Neuronal stem cell (in vitro differentiated cells): ENCODE measurements at regions not wholly inside any gene's neighbourhood (a gene's known extent, or its start where the extent isn't known, plus 50 kb on each side); places are given as distances from the start of the nearest gene placed in this dataset.
A peak's percentile ranks its signal among the peaks of the same experiment; 100 is the strongest.

Source experiments
- DNase-seq: peaks from one replicate; pipeline ENCODE4 v3.0.0-alpha.2; 2013; ENCODE audit warnings: low spot score
- H2AFZ ChIP-seq: one replicate; pipeline ENCODE4 v1.6.1; 2013; ENCODE audit warnings: mild to moderate bottlenecking, low read length, inconsistent platforms
- H2AK5ac ChIP-seq: 2 replicates; pipeline ENCODE4 v1.6.1; 2013; ENCODE audit warnings: low read depth, mild to moderate bottlenecking, inconsistent platforms, low read length, moderate library complexity, mixed read lengths
- H2BK120ac ChIP-seq: 2 replicates; pipeline ENCODE4 v1.6.1; 2013; ENCODE audit warnings: low read depth, mild to moderate bottlenecking, inconsistent platforms, low read length, moderate library complexity, mixed read lengths
- H2BK12ac ChIP-seq: one replicate; pipeline ENCODE4 v1.6.1; 2013; ENCODE audit warnings: low read length, inconsistent platforms
- H2BK15ac ChIP-seq: 2 replicates; pipeline ENCODE4 v1.6.1; 2013; ENCODE audit warnings: mild to moderate bottlenecking, low read length, inconsistent platforms, mixed read lengths
- H2BK5ac ChIP-seq: one replicate; pipeline ENCODE4 v1.6.1; 2013; ENCODE audit warnings: inconsistent platforms, mild to moderate bottlenecking, low read length, moderate library complexity
- H3K14ac ChIP-seq: one replicate; pipeline ENCODE4 v1.6.1; 2013; ENCODE audit warnings: low read length, inconsistent platforms
- H3K18ac ChIP-seq: 2 replicates; pipeline ENCODE4 v1.6.1; 2013; ENCODE audit warnings: low read length, inconsistent platforms
- H3K23ac ChIP-seq: 2 replicates; pipeline ENCODE4 v1.6.1; 2013; ENCODE audit warnings: low read depth, mild to moderate bottlenecking, mixed read lengths, low read length, inconsistent platforms; ENCODE audit not compliant: poor library complexity
- H3K27ac ChIP-seq: replicated peaks from 3 replicates; pipeline ENCODE4 v1.5.1; 2013; ENCODE audit warnings: low read length, inconsistent platforms
- H3K27me3 ChIP-seq, 3 experiments: 2 replicates each; pipeline ENCODE4 v1.6.1; 2013; ENCODE audit warnings: low read length in 3 of 3, mild to moderate bottlenecking in 2 of 3, inconsistent platforms in 1 of 3, low read depth in 1 of 3, mixed read lengths in 1 of 3, moderate library complexity in 1 of 3; ENCODE audit not compliant: control insufficient read depth in 3 of 3, insufficient read depth in 3 of 3
- H3K36me3 ChIP-seq, 2 donors: replicated peaks in 1 of 2; 2 replicates each; pipeline ENCODE4 v1.6.1; 2013; ENCODE audit warnings: low read length in 2 of 2; ENCODE audit not compliant: control insufficient read depth in 2 of 2, insufficient read depth in 2 of 2
- H3K4ac ChIP-seq: 2 replicates; pipeline ENCODE4 v1.6.1; 2013; ENCODE audit warnings: inconsistent platforms, mild to moderate bottlenecking, low read length, moderate library complexity
- H3K4me1 ChIP-seq, 2 donors: 1 replicate in 1 of 2; 2 replicates in 1 of 2; pipeline ENCODE4 v1.6.1; 2013; ENCODE audit warnings: low read length in 2 of 2, low read depth in 1 of 2; ENCODE audit not compliant: control insufficient read depth in 2 of 2, insufficient read depth in 1 of 2
- H3K4me2 ChIP-seq: one replicate; pipeline ENCODE4 v1.6.1; 2013; ENCODE audit warnings: mild to moderate bottlenecking, low read length, inconsistent platforms; ENCODE audit not compliant: insufficient read depth, poor library complexity, severe bottlenecking
- H3K4me3 ChIP-seq, 2 donors: 2 replicates each; pipeline ENCODE4 v1.5.1; 2013; ENCODE audit warnings: low read length in 2 of 2, mild to moderate bottlenecking in 2 of 2, inconsistent platforms in 1 of 2, moderate library complexity in 1 of 2
- H3K79me1 ChIP-seq: one replicate; pipeline ENCODE4 v1.6.1; 2013; ENCODE audit warnings: low read depth, mild to moderate bottlenecking, inconsistent platforms, low read length, moderate library complexity
- H3K9ac ChIP-seq: one replicate; pipeline ENCODE4 v1.6.1; 2013; ENCODE audit warnings: mild to moderate bottlenecking, low read depth, low read length, inconsistent platforms; ENCODE audit not compliant: poor library complexity
- H3K9me3 ChIP-seq, 2 donors: replicated peaks in 1 of 2; 2 replicates each; pipeline versions ENCODE3 to v1.6.1; 2013; ENCODE audit warnings: low read length in 2 of 2, mild to moderate bottlenecking in 2 of 2, inconsistent platforms in 1 of 2, low read depth in 1 of 2, mixed read lengths in 1 of 2, moderate library complexity in 1 of 2; ENCODE audit not compliant: control insufficient read depth in 2 of 2, insufficient read depth in 1 of 2
- H4K8ac ChIP-seq: one replicate; pipeline ENCODE4 v1.6.1; 2013; ENCODE audit warnings: low read depth, mild to moderate bottlenecking, inconsistent platforms, low read length, moderate library complexity
- H4K91ac ChIP-seq: one replicate; pipeline ENCODE4 v1.6.1; 2013; ENCODE audit warnings: low read length, low read depth, mild to moderate bottlenecking, inconsistent platforms; ENCODE audit not compliant: poor library complexity
- WGBS, 2 donors: extraction: QIAGEN DNeasy Blood & Tissue Kit; methylation state at CpG; one replicate each; pipeline ENCODE4 v1.1.7; 2013; ENCODE audit warnings: missing lambda C conversion rate in 2 of 2, mixed read lengths in 1 of 2; ENCODE audit not compliant: insufficient read length in 2 of 2, insufficient replicate concordance in 1 of 2; ENCODE audit errors: extremely low coverage in 2 of 2; 5-methylcytosine and 5-hydroxymethylcytosine counted together

DNA sequence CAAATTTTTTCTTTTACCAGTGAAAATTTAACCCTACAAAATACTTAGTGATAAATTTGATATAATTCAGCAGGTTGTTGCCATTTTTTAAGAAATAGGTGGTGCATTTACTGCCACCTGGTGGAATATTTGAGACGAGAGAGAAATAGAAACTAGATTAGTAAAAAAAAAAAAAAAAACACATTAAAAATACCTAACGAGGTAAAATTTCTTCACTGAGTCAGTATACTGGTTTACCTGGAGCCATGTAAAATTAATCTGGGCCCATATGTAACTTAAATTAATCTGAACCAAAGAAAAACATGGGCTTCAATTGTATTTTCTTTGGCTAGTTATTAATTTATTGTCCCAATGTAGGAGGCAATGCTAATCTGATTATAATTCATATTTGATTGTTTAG is 520.8 kb downstream of the EPM2A start:
- DNase-seq: peak; percentile 8
- no peak overlapping the region for H2AK5ac ChIP-seq

GRCh38 chr6:145224450-145224849 is 510.9 kb downstream of the EPM2A start:
- Histone ChIP-seq H4K8ac (no peak overlapping the region), H3K4me3 (no peak overlapping the region), H2AFZ (no peak overlapping the region), H2AK5ac (no peak overlapping the region), H3K23ac (no peak overlapping the region), H3K4ac (no peak overlapping the region), H3K14ac (no peak overlapping the region), H3K27me3 (no peaks in the 10 kb centered on the region), H4K91ac (no peak overlapping the region), H3K18ac (no peak overlapping the region), H2BK120ac (no peak overlapping the region), H3K36me3 (no peaks in the 10 kb centered on the region), H2BK5ac (no peak overlapping the region), H3K4me1 (no peaks in the 10 kb centered on the region), H2BK12ac (no peak overlapping the region), H3K79me1 (no peaks in the 10 kb centered on the region), H3K9me3 (no peaks in the 10 kb centered on the region), H3K9ac (no peak overlapping the region), H2BK15ac (no peak overlapping the region), H3K27ac (no peak overlapping the region), H3K4me2 (no peak overlapping the region)
- DNase-seq: no peak
- WGBS, 2 donors: no CpG with 5 or more reads among the region's 3 CpGs

More for the DNA sequence above, 520.8 kb downstream of the EPM2A start:
- Histone ChIP-seq H3K23ac (no peak overlapping the region), H4K91ac (no peak overlapping the region), H3K4me3 (no peak overlapping the region), H2BK5ac (no peak overlapping the region), H4K8ac (no peak overlapping the region), H3K4me1 (no peaks in the 10 kb centered on the region), H3K79me1 (peaks cover 3% of the 10 kb centered on the region), H2BK15ac (no peak overlapping the region), H3K9ac (no peak overlapping the region), H2BK120ac (no peak overlapping the region), H3K9me3 (no peaks in the 10 kb centered on the region), H3K18ac (no peak overlapping the region), H3K36me3 (no peaks in the 10 kb centered on the region), H3K4ac (no peak overlapping the region), H3K27me3 (no peaks in the 10 kb centered on the region), H2AFZ (peak overlapping the region; percentile 54), H3K27ac (no peak overlapping the region), H3K14ac (no peak overlapping the region), H3K4me2 (no peak overlapping the region), H2BK12ac (no peak overlapping the region)
- WGBS, 2 donors: no CpG with 5 or more reads among the region's 2 CpGs

DNA sequence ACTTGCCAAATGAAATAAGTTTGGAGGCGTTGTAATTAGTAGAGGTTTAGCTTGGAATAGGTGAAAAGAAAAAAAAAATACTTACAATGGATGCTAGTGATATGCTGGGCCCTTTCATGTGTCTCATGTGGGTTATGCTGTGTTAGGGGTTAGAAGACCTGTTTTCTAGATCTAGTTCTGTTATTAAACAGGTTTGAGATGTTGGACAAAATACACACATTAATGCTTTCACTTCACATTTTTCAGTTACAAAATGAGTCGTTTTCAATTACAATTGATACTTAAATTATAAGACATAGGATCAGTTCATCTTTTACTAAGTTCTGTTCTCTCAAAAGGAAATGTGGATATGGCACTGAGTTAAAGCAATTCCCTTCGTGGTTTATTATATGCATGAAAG is 509.8 kb downstream of the EPM2A start:
- no peak overlapping the region for H3K23ac ChIP-seq
- H2BK15ac ChIP-seq: no peak overlapping the region
- no CpG with 5 or more reads among the region's 3 CpGs for WGBS, 2 donors
- H4K91ac ChIP-seq: no peak overlapping the region
- H3K4me1 ChIP-seq: no peaks in the 10 kb centered on the region
- no peak overlapping the region for H2BK120ac ChIP-seq
- H3K36me3 ChIP-seq: no peaks in the 10 kb centered on the region
- no peak overlapping the region for H3K18ac ChIP-seq
- no peaks in the 10 kb centered on the region for H3K9me3 ChIP-seq
- H3K4me2 ChIP-seq: no peak overlapping the region
- no peak overlapping the region for H2AFZ ChIP-seq
- H2AK5ac ChIP-seq: no peak overlapping the region
- no peak for DNase-seq
- no peak overlapping the region for H3K4ac ChIP-seq
- no peak overlapping the region for H3K9ac ChIP-seq
- H3K27ac ChIP-seq: no peak overlapping the region
- H4K8ac ChIP-seq: no peak overlapping the region
- H2BK5ac ChIP-seq: no peak overlapping the region
- H3K79me1 ChIP-seq: no peaks in the 10 kb centered on the region
- H3K4me3 ChIP-seq: no peak overlapping the region
- no peak overlapping the region for H2BK12ac ChIP-seq
- no peak overlapping the region for H3K14ac ChIP-seq
- no peaks in the 10 kb centered on the region for H3K27me3 ChIP-seq

DNA sequence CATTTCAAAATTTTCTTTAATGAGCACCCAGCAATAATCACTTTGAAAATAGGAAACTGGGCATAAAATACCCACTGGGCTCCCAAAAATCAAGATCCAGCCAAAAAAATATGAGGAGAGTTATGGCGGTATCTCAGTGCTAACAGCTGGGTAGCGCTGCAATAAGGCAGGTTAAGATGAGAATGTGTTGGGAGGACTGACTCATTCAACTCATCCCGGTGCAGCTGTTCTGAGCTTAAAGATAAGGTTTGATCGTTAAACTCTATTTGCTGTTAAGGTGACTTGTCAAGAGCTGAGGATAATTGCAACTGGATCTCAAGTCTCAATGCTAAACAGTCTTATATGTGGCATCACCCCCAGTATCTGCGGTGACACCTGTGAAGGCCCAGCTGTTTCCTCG is 507.7 kb downstream of the EPM2A start:
- Histone ChIP-seq H2BK5ac (no peak overlapping the region), H3K79me1 (no peaks in the 10 kb centered on the region), H3K18ac (no peak overlapping the region), H3K14ac (no peak overlapping the region), H3K9me3 (no peaks in the 10 kb centered on the region), H4K91ac (no peak overlapping the region), H3K27ac (no peak overlapping the region), H4K8ac (no peak overlapping the region), H2AFZ (no peak overlapping the region), H3K36me3 (no peaks in the 10 kb centered on the region), H2AK5ac (no peak overlapping the region), H3K27me3 (no peaks in the 10 kb centered on the region), H3K4me1 (peaks cover 0 to 2% of the 10 kb centered on the region in 2 donors), H3K9ac (no peak overlapping the region), H3K4me2 (no peak overlapping the region), H3K23ac (no peak overlapping the region), H2BK12ac (no peak overlapping the region), H3K4ac (no peak overlapping the region), H3K4me3 (no peak overlapping the region), H2BK15ac (no peak overlapping the region), H2BK120ac (no peak overlapping the region)
- no peak for DNase-seq
- WGBS, 2 donors: no CpG with 5 or more reads among the region's 6 CpGs
